Skeletal muscle cell (primary cell): ENCODE measurements at regions not wholly inside any gene's neighbourhood (a gene's known extent, or its start where the extent isn't known, plus 50 kb on each side); places are given as distances from the start of the nearest gene placed in this dataset.

Experiments
- DNase-seq: peaks from one replicate; pipeline ENCODE4 v3.0.0-alpha.2; 2010; ENCODE audit warnings: low read depth
- H3K4me3 ChIP-seq: 2 replicates; pipeline ENCODE4 v1.5.1; 2011; ENCODE audit warnings: low read depth, mild to moderate bottlenecking, control low read depth, low read length, moderate library complexity

DNA sequence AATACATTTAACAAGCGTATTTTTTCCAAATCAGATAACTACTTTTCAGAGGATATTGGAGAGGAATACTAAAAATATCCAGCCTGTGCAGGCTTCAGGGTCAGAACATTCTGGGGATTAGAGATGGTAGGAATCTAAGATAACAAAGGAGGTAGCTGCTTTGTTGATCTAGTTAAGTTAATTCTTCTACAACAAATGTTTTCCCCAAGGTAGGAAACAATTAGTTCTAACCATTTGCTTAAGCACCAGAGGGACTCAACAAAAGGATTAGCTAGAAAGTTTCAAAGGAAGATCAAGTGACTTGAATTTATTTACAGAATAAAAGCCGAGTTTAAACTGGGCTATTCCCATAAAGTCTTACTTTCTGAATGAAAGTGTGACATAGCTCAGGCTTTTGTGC lies 524.2 kb downstream of the TMTC2 start:
- DNase-seq, result no peak
- no peak overlapping the region for H3K4me3 ChIP-seq

DNA sequence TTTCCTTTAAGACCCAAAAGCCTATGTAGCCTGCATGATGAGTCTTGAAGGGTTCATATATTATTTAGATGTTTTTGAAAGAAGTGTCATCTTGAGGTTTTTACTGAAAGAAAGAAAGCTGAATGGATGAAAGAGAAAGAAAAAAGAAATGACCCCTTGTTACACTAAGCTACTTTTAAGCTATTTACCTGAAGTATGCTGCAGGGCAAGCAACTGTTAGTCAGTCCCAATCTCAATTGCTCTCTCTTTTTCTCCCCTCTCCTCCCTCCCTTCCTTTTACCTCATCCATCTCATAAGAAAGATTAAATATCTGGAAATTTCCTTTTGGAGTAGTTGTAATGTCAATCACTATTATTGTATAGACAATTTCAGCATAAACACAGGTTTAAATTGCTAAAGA lies 512.4 kb downstream of the TMTC2 start:
- H3K4me3 ChIP-seq, result no peak overlapping the region
- DNase-seq, result no peak

DNA sequence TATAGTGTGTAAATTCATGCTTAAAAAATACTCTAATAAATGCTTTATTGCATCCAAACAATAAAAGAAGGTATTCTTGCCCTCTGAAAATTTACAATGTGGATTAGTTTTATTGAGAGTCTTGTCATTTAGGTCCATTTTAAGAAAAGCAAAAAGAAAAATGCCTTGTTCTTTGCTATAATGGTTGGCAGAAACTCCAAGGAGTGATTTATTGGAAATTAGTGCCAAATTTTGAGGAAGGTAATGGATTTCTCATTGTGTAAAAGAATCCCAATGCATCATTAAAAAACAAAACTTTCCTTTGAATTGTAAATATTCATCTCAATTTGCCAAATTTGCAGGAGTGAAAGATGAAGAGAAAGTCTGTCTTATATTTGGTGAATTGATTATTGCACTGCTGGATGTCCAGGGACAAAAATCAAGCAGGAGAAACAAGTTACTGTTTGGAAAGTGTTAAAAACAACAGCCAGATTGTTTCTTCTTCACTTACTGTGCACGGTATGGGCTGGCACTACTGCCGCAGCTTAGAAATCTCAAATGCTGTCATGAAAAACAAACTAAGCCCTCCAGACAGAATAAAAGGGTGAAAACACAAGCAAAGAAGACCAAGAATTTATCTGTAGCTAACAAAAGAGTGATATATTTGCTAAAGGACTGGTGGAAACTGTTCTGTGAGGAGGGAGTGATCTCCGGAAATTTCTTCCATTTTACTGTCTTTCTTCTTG lies 511.7 kb downstream of the TMTC2 start:
- H3K4me3 ChIP-seq, result no peak overlapping the region
- DNase-seq, result no peak

DNA sequence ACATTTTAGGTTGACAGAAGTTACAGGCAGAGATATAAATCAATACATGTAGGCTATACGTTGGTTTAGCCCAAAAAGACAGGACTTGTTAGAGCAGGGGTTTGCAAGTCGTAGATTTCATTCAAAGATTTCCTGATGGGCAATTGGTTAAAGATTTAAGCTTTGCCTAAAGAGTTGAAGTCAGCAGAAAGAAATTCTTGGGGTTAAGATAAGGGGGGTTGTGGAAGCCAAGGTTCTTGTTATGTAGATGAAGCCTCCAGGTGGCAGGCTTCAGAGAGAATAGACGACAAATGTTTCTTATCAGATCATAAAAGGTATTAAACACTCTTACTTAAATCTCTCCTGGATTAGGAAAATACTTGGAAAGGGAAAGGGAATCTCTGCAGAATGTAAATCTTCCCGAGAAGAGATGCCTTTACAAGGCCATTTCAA lies 510.8 kb downstream of the TMTC2 start:
- DNase-seq, result no peak
- no peak overlapping the region for H3K4me3 ChIP-seq

DNA sequence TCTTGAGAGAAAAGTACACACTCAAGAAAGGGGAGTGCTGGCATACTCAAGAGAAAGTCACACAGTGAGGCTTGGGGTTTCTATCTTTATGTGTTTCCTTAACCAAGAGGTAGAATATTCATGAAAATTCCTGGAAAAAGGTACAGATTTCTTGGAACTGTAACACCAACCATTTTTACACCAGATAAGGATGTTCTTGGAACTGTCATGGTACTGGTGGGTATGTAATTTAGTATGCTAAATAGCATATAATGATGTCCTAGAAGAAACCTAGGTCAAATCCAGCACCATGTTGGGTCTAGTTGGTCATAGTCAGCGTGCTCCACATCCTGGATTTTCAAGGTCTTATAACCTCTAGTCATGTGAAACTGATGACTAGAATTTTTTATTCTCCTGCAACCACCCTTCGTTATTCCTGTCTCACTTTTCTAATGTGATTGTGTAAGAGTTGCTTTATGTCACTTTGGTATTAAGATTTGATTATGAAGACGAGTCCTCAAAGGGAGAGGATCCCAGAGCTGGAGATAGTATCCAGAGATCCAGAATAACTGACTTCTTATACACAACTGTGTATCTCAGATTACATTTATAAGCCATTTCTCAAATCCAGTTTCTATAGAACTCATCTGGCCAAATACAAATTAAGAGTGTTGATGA lies 510.1 kb downstream of the TMTC2 start:
- no peak for DNase-seq
- no peak overlapping the region for H3K4me3 ChIP-seq

DNA sequence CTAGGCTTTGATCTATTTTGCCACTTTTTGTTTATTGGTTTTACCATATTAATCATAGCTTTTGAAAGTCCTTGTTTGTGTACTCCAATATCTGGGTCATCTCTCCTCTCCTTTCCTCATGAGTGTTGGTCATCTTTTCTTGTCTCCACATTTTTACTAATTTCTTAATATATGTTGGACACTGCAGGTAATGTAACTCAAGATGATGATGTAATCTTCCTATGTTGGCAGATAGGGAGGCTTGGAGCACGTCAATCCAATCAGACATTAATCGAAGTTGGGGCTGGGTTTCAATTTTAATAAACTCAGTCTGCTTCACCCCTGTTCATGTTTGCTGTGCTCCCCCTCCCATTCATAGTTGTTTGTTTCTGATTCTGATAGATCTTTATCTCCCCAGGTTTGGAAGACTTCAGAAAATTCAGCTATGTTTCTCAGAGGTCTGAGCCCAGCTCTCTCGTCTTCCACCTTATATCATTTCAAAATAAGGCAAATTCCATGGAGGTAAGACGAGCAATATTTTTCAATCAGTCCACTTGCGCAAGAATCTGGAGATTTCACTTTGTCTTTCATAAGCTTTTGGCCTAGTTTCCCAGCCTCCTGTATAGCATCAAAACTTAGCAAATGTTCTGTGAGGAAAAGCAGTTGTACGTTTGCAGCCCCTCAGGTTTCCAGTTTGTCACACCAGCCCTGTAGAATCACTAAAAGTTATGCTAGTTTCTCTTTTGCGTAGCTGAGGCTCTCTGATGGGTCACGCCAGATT lies 504.1 kb downstream of the TMTC2 start:
- DNase-seq, result no peak
- H3K4me3 ChIP-seq, result no peak overlapping the region

DNA sequence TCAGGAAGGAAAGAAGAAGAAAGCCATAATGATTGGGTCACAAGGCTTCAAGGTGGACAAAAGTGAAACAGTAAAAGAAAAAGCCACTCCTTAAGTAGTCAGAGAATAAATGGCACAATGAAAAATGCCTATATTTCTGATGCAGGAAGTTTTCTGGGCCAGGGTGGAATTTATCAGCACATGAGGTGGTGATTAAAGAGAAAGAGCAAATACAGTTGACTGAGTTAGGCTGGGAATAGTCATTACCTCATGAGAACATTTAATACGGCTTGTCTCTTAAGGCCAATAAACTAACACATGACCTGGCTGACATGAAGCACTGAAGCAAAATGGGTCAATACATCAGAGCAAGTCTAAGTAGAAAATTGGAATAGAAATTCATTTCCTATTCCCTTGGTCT lies 499.7 kb downstream of the TMTC2 start:
- no peak for DNase-seq
- no peak overlapping the region for H3K4me3 ChIP-seq

DNA sequence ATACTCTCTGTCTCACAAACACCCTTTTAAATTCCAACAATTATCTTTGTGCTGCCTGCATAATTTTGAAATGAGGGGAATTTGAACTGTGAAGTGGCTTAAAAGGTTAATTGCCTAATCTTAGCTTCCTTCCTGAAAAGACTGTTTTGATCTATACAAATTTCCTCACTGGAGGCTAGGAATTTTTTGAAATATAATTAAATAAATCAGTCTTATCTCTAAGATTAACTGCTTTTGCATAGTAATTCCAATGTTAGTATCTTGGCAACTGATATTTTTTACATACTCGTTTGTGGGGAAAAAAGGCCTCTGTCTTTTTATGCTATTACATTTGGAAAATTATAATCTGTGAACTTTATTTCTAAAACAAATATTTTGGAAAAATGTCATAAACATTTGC lies 498.5 kb downstream of the TMTC2 start:
- DNase-seq, result no peak
- H3K4me3 ChIP-seq, result no peak overlapping the region
